GM23338 (cell line): ENCODE measurements at regions not wholly inside any gene's neighbourhood (a gene's known extent, or its start where the extent isn't known, plus 50 kb on each side); places are given as distances from the start of the nearest gene placed in this dataset.

Source experiments
- ATAC-seq: fragments of 200-7000 bp; cut with Tn5 transposase; 3 replicates; pipeline ENCODE4 v1.9.1; 2020
- DNase-seq: peaks from one replicate; pipeline ENCODE4 v3.0.0-alpha.2; 2015; ENCODE audit warnings: low spot score
- H2AFZ ChIP-seq: fragments of 200-600 bp; sonication (generic); 2 replicates; pipeline ENCODE4 v1.8.0; 2016; ENCODE audit warnings: antibody characterized with exemption, mild to moderate bottlenecking, moderate library complexity
- H3F3A ChIP-seq: fragments of 200-600 bp; sonication (generic); replicated peaks from 2 replicates; pipeline ENCODE4 v1.8.0; 2017; ENCODE audit warnings: antibody characterized with exemption, mixed run types, low read depth
- H3K27ac ChIP-seq: fragments of 200-600 bp; sonication (generic); 2 replicates; pipeline ENCODE4 v1.6.1; 2016; ENCODE audit warnings: low read depth
- H3K27me3 ChIP-seq: fragments of 200-600 bp; sonication (generic); 2 replicates; pipeline ENCODE4 v1.8.0; 2016; ENCODE audit warnings: mild to moderate bottlenecking, mixed run types, moderate library complexity; ENCODE audit not compliant: insufficient read depth
- H3K36me3 ChIP-seq: fragments of 200-600 bp; sonication (generic); 2 replicates; pipeline ENCODE4 v1.8.0; 2016; ENCODE audit warnings: mild to moderate bottlenecking; ENCODE audit not compliant: insufficient read depth
- H3K4me1 ChIP-seq: fragments of 200-600 bp; sonication (generic); 2 replicates; pipeline ENCODE4 v1.8.0; 2016; ENCODE audit warnings: mild to moderate bottlenecking, moderate library complexity; ENCODE audit not compliant: insufficient read depth
- H3K4me2 ChIP-seq: fragments of 200-600 bp; sonication (generic); 2 replicates; pipeline ENCODE4 v1.7.1; 2017; ENCODE audit warnings: mixed run types
- H3K4me3 ChIP-seq: fragments of 200-600 bp; sonication (generic); 2 replicates; pipeline ENCODE4 v1.6.1; 2016; ENCODE audit warnings: mixed run types
- H3K79me2 ChIP-seq: fragments of 200-600 bp; sonication (generic); replicated peaks from 2 replicates; pipeline ENCODE4 v1.8.0; 2017; ENCODE audit warnings: mild to moderate bottlenecking; ENCODE audit not compliant: insufficient read depth
- H3K9me2 ChIP-seq: fragments of 200-600 bp; sonication (generic); 2 replicates; pipeline ENCODE4 v1.8.0; 2017; ENCODE audit not compliant: insufficient read depth
- H4K20me1 ChIP-seq: fragments of 200-600 bp; sonication (generic); replicated peaks from 2 replicates; pipeline ENCODE4 v1.8.0; 2017; ENCODE audit warnings: mild to moderate bottlenecking; ENCODE audit not compliant: insufficient read depth
- H3K27ac Mint-ChIP-seq: 2 replicates; pipeline ENCODE4 v1.8.0; 2020; ENCODE audit warnings: inconsistent platforms, mild to moderate bottlenecking, moderate library complexity, mixed read lengths
- H3K27me3 Mint-ChIP-seq: 3 replicates; pipeline ENCODE4 v1.8.0; 2022; ENCODE audit warnings: low read depth, mild to moderate bottlenecking, moderate library complexity, mixed read lengths, inconsistent platforms; ENCODE audit not compliant: insufficient read depth, poor library complexity
- H3K36me3 Mint-ChIP-seq: 3 replicates; pipeline ENCODE4 v1.8.0; 2021; ENCODE audit warnings: low read depth, mild to moderate bottlenecking, inconsistent platforms, moderate library complexity, mixed read lengths
- H3K4me1 Mint-ChIP-seq: 3 replicates; pipeline ENCODE4 v1.8.0; 2020; ENCODE audit warnings: mild to moderate bottlenecking, inconsistent platforms, mixed read lengths
- H3K4me3 Mint-ChIP-seq: 3 replicates; pipeline ENCODE4 v1.8.0; 2021; ENCODE audit warnings: moderate library complexity, mild to moderate bottlenecking, inconsistent platforms, mixed read lengths
- H3K9me3 Mint-ChIP-seq: 3 replicates; pipeline ENCODE4 v1.8.0; 2020; ENCODE audit warnings: moderate library complexity, mild to moderate bottlenecking, inconsistent platforms, mixed read lengths
- CREB1 ChIP-seq: fragments of 250-450 bp; sonication (Bioruptor Pico); IDR thresholded peaks from 2 replicates; pipeline ENCODE4 v1.5.0; 2020; ENCODE audit warnings: low read depth, mild to moderate bottlenecking, moderate library complexity
- EZH2 ChIP-seq: fragments of 200-600 bp; sonication (generic); IDR thresholded peaks from one replicate; pipeline ENCODE4 v1.8.0; 2017; ENCODE audit warnings: antibody characterized with exemption, mild to moderate bottlenecking, low read depth; ENCODE audit not compliant: unreplicated experiment
- EZH2phosphoT487 ChIP-seq: fragments of 200-600 bp; sonication (generic); IDR thresholded peaks from one replicate; pipeline ENCODE4 v1.8.1; 2018; ENCODE audit warnings: antibody characterized with exemption; ENCODE audit not compliant: unreplicated experiment
- JUNB ChIP-seq: IDR thresholded peaks from one replicate; pipeline ENCODE4 v1.6.1; 2016; ENCODE audit warnings: antibody characterized with exemption; ENCODE audit not compliant: unreplicated experiment
- NANOG ChIP-seq: IDR thresholded peaks from 2 replicates; pipeline ENCODE4 v1.6.1; 2016; ENCODE audit warnings: antibody characterized with exemption, borderline replicate concordance
- POLR2AphosphoS5 ChIP-seq: IDR thresholded peaks from 2 replicates; pipeline ENCODE4 v1.6.1; 2016; ENCODE audit warnings: antibody characterized with exemption, low read depth
- STAT1 ChIP-seq: IDR thresholded peaks from one replicate; pipeline ENCODE4 v1.6.1; 2016; ENCODE audit warnings: antibody characterized with exemption; ENCODE audit not compliant: unreplicated experiment
- ZNF114 ChIP-seq: fragments of 250-450 bp; sonication (Bioruptor Pico); IDR thresholded peaks from 2 replicates; pipeline ENCODE4 v1.5.0; 2020; ENCODE audit warnings: mild to moderate bottlenecking, moderate library complexity
- ZNF331 ChIP-seq: fragments of 250-450 bp; sonication (Bioruptor Pico); IDR thresholded peaks from 2 replicates; pipeline ENCODE4 v1.5.0; 2020; ENCODE audit warnings: low read depth, mild to moderate bottlenecking, moderate library complexity
- TF ChIP-seq, protein P1 (sequence below): IDR thresholded peaks from one replicate; pipeline ENCODE4 v1.6.1; 2018; ENCODE audit warnings: antibody characterized with exemption; ENCODE audit not compliant: unreplicated experiment
- TF ChIP-seq, protein P2 (sequence below), 2 experiments: fragments of 200-600 bp in 1 of 2; sonication (generic) in 1 of 2; conservative IDR thresholded peaks; 2 replicates each; pipeline versions ENCODE4 v1.5.1 to v1.6.1; 2016 to 2017; ENCODE audit warnings: antibody characterized with exemption in 2 of 2, low read depth in 2 of 2, mild to moderate bottlenecking in 2 of 2, moderate library complexity in 1 of 2
- TF ChIP-seq, protein P3 (sequence below): fragments of 250-450 bp; sonication (Bioruptor Pico); IDR thresholded peaks from 2 replicates; pipeline ENCODE4 v1.5.0; 2020; ENCODE audit warnings: mild to moderate bottlenecking, moderate library complexity
- TF ChIP-seq, protein P4 (sequence below): IDR thresholded peaks from 2 replicates; pipeline ENCODE4 v1.6.1; 2016; ENCODE audit warnings: antibody characterized with exemption

DNA sequence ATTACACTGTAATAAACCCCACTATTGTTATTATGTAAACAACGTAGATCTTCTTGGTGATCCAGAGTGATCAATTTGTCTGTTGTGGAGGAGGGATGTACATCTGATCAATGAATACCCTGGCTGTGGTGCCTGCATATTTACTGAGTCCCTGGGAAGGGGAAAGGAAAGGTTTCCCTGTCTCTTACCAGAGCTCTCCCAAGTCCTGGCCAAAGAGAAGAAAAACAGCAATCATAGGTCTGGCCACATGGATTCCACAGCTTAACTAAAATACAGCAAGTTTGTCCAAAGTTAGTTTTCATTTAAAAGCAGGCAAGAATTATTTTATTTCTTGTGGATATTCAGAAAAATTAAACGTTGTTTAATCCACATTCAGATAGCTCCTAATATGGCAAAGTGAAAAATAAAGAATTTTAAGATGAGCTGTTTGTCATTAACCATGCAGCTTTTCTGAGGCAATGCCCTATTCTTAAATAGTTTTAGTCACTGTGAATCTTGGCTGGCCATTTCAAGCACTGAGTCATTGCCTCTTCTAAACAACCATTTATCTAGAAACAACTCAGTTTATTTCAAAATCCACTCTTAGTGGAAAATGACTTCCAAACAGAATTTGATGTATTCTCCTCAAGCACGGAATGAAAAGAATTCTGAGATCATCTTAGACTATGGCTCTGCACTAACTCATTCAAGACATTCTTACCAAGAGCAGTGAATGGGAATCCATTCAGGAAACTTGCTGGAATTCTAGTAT, 1004.4 kb upstream of the CDH2 start:
- TF ChIP-seq, protein P1, sequence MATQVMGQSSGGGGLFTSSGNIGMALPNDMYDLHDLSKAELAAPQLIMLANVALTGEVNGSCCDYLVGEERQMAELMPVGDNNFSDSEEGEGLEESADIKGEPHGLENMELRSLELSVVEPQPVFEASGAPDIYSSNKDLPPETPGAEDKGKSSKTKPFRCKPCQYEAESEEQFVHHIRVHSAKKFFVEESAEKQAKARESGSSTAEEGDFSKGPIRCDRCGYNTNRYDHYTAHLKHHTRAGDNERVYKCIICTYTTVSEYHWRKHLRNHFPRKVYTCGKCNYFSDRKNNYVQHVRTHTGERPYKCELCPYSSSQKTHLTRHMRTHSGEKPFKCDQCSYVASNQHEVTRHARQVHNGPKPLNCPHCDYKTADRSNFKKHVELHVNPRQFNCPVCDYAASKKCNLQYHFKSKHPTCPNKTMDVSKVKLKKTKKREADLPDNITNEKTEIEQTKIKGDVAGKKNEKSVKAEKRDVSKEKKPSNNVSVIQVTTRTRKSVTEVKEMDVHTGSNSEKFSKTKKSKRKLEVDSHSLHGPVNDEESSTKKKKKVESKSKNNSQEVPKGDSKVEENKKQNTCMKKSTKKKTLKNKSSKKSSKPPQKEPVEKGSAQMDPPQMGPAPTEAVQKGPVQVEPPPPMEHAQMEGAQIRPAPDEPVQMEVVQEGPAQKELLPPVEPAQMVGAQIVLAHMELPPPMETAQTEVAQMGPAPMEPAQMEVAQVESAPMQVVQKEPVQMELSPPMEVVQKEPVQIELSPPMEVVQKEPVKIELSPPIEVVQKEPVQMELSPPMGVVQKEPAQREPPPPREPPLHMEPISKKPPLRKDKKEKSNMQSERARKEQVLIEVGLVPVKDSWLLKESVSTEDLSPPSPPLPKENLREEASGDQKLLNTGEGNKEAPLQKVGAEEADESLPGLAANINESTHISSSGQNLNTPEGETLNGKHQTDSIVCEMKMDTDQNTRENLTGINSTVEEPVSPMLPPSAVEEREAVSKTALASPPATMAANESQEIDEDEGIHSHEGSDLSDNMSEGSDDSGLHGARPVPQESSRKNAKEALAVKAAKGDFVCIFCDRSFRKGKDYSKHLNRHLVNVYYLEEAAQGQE, result no peak
- no peak for TF ChIP-seq EZH2
- TF ChIP-seq CREB1 (CRISPR knock-in tag), result no peak
- TF ChIP-seq, protein P2, sequence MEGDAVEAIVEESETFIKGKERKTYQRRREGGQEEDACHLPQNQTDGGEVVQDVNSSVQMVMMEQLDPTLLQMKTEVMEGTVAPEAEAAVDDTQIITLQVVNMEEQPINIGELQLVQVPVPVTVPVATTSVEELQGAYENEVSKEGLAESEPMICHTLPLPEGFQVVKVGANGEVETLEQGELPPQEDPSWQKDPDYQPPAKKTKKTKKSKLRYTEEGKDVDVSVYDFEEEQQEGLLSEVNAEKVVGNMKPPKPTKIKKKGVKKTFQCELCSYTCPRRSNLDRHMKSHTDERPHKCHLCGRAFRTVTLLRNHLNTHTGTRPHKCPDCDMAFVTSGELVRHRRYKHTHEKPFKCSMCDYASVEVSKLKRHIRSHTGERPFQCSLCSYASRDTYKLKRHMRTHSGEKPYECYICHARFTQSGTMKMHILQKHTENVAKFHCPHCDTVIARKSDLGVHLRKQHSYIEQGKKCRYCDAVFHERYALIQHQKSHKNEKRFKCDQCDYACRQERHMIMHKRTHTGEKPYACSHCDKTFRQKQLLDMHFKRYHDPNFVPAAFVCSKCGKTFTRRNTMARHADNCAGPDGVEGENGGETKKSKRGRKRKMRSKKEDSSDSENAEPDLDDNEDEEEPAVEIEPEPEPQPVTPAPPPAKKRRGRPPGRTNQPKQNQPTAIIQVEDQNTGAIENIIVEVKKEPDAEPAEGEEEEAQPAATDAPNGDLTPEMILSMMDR (conservative IDR thresholded peaks at IDR 0.05; ENCODE audit: low read depth in 2 of 2), result no peak
- TF ChIP-seq NANOG, result no peak
- TF ChIP-seq ZNF331, result no peak
- no peak for TF ChIP-seq ZNF114 (CRISPR knock-in tag)
- TF ChIP-seq JUNB, result no peak
- TF ChIP-seq, protein P3, sequence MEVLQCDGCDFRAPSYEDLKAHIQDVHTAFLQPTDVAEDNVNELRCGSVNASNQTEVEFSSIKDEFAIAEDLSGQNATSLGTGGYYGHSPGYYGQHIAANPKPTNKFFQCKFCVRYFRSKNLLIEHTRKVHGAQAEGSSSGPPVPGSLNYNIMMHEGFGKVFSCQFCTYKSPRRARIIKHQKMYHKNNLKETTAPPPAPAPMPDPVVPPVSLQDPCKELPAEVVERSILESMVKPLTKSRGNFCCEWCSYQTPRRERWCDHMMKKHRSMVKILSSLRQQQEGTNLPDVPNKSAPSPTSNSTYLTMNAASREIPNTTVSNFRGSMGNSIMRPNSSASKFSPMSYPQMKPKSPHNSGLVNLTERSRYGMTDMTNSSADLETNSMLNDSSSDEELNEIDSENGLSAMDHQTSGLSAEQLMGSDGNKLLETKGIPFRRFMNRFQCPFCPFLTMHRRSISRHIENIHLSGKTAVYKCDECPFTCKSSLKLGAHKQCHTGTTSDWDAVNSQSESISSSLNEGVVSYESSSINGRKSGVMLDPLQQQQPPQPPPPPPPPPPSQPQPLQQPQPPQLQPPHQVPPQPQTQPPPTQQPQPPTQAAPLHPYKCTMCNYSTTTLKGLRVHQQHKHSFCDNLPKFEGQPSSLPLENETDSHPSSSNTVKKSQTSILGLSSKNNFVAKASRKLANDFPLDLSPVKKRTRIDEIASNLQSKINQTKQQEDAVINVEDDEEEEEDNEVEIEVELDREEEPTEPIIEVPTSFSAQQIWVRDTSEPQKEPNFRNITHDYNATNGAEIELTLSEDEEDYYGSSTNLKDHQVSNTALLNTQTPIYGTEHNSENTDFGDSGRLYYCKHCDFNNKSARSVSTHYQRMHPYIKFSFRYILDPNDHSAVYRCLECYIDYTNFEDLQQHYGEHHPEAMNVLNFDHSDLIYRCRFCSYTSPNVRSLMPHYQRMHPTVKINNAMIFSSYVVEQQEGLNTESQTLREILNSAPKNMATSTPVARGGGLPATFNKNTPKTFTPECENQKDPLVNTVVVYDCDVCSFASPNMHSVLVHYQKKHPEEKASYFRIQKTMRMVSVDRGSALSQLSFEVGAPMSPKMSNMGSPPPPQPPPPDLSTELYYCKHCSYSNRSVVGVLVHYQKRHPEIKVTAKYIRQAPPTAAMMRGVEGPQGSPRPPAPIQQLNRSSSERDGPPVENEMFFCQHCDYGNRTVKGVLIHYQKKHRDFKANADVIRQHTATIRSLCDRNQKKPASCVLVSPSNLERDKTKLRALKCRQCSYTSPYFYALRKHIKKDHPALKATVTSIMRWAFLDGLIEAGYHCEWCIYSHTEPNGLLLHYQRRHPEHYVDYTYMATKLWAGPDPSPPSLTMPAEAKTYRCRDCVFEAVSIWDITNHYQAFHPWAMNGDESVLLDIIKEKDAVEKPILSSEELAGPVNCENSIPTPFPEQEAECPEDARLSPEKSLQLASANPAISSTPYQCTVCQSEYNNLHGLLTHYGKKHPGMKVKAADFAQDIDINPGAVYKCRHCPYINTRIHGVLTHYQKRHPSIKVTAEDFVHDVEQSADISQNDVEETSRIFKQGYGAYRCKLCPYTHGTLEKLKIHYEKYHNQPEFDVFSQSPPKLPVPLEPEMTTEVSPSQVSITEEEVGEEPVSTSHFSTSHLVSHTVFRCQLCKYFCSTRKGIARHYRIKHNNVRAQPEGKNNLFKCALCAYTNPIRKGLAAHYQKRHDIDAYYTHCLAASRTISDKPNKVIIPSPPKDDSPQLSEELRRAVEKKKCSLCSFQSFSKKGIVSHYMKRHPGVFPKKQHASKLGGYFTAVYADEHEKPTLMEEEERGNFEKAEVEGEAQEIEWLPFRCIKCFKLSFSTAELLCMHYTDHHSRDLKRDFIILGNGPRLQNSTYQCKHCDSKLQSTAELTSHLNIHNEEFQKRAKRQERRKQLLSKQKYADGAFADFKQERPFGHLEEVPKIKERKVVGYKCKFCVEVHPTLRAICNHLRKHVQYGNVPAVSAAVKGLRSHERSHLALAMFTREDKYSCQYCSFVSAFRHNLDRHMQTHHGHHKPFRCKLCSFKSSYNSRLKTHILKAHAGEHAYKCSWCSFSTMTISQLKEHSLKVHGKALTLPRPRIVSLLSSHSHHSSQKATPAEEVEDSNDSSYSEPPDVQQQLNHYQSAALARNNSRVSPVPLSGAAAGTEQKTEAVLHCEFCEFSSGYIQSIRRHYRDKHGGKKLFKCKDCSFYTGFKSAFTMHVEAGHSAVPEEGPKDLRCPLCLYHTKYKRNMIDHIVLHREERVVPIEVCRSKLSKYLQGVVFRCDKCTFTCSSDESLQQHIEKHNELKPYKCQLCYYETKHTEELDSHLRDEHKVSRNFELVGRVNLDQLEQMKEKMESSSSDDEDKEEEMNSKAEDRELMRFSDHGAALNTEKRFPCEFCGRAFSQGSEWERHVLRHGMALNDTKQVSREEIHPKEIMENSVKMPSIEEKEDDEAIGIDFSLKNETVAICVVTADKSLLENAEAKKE, result no peak
- no peak for TF ChIP-seq POLR2AphosphoS5
- TF ChIP-seq, protein P4, sequence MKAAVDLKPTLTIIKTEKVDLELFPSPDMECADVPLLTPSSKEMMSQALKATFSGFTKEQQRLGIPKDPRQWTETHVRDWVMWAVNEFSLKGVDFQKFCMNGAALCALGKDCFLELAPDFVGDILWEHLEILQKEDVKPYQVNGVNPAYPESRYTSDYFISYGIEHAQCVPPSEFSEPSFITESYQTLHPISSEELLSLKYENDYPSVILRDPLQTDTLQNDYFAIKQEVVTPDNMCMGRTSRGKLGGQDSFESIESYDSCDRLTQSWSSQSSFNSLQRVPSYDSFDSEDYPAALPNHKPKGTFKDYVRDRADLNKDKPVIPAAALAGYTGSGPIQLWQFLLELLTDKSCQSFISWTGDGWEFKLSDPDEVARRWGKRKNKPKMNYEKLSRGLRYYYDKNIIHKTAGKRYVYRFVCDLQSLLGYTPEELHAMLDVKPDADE, result no peak
- no peak for TF ChIP-seq STAT1
- no peak for TF ChIP-seq EZH2phosphoT487
- H3K9me3 Mint-ChIP-seq, result no peaks in the 10 kb centered on the region
- H3K4me3 ChIP-seq, result no peak overlapping the region
- no peaks in the 10 kb centered on the region for H3K27me3 ChIP-seq
- ATAC-seq, result peak; percentile 45
- H3K36me3 ChIP-seq, result no peaks in the 10 kb centered on the region
- H3K27ac ChIP-seq, result no peak overlapping the region
- no peak overlapping the region for H3K4me2 ChIP-seq
- no peaks in the 10 kb centered on the region for H3K9me2 ChIP-seq
- H3K4me1 Mint-ChIP-seq, result peaks cover 7% of the 10 kb centered on the region; the same call in 2 of the 3 replicates
- H3K79me2 ChIP-seq, result no peaks in the 10 kb centered on the region
- no peaks in the 10 kb centered on the region for H4K20me1 ChIP-seq
- peak overlapping the region; percentile 70 for H3K27ac Mint-ChIP-seq
- no peak overlapping the region; the same call in 1 of the 2 replicates for H2AFZ ChIP-seq
- no peak overlapping the region for H3K4me3 Mint-ChIP-seq
- DNase-seq, result no peak
- no peaks in the 10 kb centered on the region for H3F3A ChIP-seq
- peaks cover 2% of the 10 kb centered on the region for H3K27me3 Mint-ChIP-seq
- H3K36me3 Mint-ChIP-seq, result no peaks in the 10 kb centered on the region
- no peaks in the 10 kb centered on the region for H3K4me1 ChIP-seq
